Liver (tissue), 8 donors: ENCODE measurements at regions not wholly inside any gene's neighbourhood (a gene's known extent, or its start where the extent isn't known, plus 50 kb on each side); places are given as distances from the start of the nearest gene placed in this dataset.

Source experiments
- DNase-seq: peaks from one replicate; pipeline ENCODE4 v3.0.0-alpha.2; 2017; ENCODE audit warnings: low spot score
- H3K27ac ChIP-seq, 2 donors: one replicate each; pipeline ENCODE4 v1.7.0; 2013; ENCODE audit warnings: inconsistent platforms in 2 of 2, low read length in 2 of 2, control low read depth in 1 of 2, low read depth in 1 of 2, mild to moderate bottlenecking in 1 of 2
- H3K27me3 ChIP-seq, 4 donors: one replicate each; pipeline versions ENCODE4 v1.6.1 to v1.7.0; 2013; ENCODE audit warnings: low read length in 3 of 4, inconsistent platforms in 1 of 4, mild to moderate bottlenecking in 1 of 4, moderate library complexity in 1 of 4; ENCODE audit not compliant: control insufficient read depth in 4 of 4, insufficient read depth in 4 of 4
- H3K36me3 ChIP-seq, 4 donors: one replicate each; pipeline versions ENCODE4 v1.6.1 to v1.7.0; 2013; ENCODE audit warnings: low read length in 3 of 4, mild to moderate bottlenecking in 3 of 4, low read depth in 1 of 4, moderate library complexity in 1 of 4; ENCODE audit not compliant: control insufficient read depth in 4 of 4, insufficient read depth in 3 of 4
- H3K4me1 ChIP-seq, 4 donors: one replicate each; pipeline versions ENCODE4 v1.6.1 to v1.7.0; 2013; ENCODE audit warnings: low read length in 3 of 4, mild to moderate bottlenecking in 3 of 4, moderate library complexity in 1 of 4; ENCODE audit not compliant: control insufficient read depth in 4 of 4, insufficient read depth in 4 of 4
- H3K4me3 ChIP-seq, 3 donors: one replicate each; pipeline versions ENCODE4 v1.6.1 to v1.7.0; 2013; ENCODE audit warnings: low read length in 3 of 3, control low read depth in 1 of 3, low read depth in 1 of 3, mild to moderate bottlenecking in 1 of 3
- H3K9ac ChIP-seq, 2 donors: one replicate each; pipeline ENCODE4 v1.7.0; 2013; ENCODE audit warnings: low read length in 2 of 2, mild to moderate bottlenecking in 2 of 2, moderate library complexity in 2 of 2, control low read depth in 1 of 2, low read depth in 1 of 2
- H3K9me3 ChIP-seq, 4 donors: one replicate each; pipeline versions ENCODE4 v1.6.1 to v1.7.0; 2013; ENCODE audit warnings: low read length in 3 of 4; ENCODE audit not compliant: control insufficient read depth in 4 of 4
- CTCF ChIP-seq: fragments of 150-350 bp; IDR thresholded peaks from 2 replicates; pipeline ENCODE4 v1.5.1; 2017; ENCODE audit warnings: improper control_type of control experiment, low read depth, low read length; ENCODE audit not compliant: missing input control
- EGR1 ChIP-seq, 2 donors: IDR thresholded peaks; 2 replicates each; pipeline ENCODE4 v1.6.1; 2016 to 2018; ENCODE audit warnings: antibody characterized with exemption in 2 of 2, low read depth in 2 of 2
- FOXA1 ChIP-seq: IDR thresholded peaks from 2 replicates; pipeline ENCODE4 v1.6.1; 2016; ENCODE audit warnings: antibody characterized with exemption
- FOXA2 ChIP-seq: IDR thresholded peaks from 2 replicates; pipeline ENCODE4 v1.6.1; 2016; ENCODE audit warnings: antibody characterized with exemption
- GABPA ChIP-seq, 2 donors: IDR thresholded peaks in 1 of 2; conservative IDR thresholded peaks in 1 of 2; 2 replicates each; pipeline ENCODE4 v1.6.1; 2016; ENCODE audit warnings: antibody characterized with exemption in 2 of 2, mild to moderate bottlenecking in 1 of 2, moderate library complexity in 1 of 2
- HNF4G ChIP-seq: IDR thresholded peaks from 2 replicates; pipeline ENCODE4 v1.6.1; 2016; ENCODE audit warnings: antibody characterized with exemption
- JUND ChIP-seq, 2 donors: IDR thresholded peaks; 2 replicates each; pipeline ENCODE4 v1.6.1; 2016; ENCODE audit warnings: antibody characterized with exemption in 2 of 2
- NR2F2 ChIP-seq: IDR thresholded peaks from 2 replicates; pipeline ENCODE4 v1.6.1; 2016; ENCODE audit warnings: antibody characterized with exemption
- RAD21 ChIP-seq, 2 donors: IDR thresholded peaks; 2 replicates each; pipeline ENCODE4 v1.6.1; 2016; ENCODE audit warnings: antibody characterized with exemption in 2 of 2, mild to moderate bottlenecking in 2 of 2
- REST ChIP-seq: IDR thresholded peaks from 2 replicates; pipeline ENCODE4 v1.6.1; 2016; ENCODE audit warnings: antibody characterized with exemption, mild to moderate bottlenecking
- RXRA ChIP-seq, 2 donors: IDR thresholded peaks; 2 replicates each; pipeline ENCODE4 v1.6.1; 2017 to 2018; ENCODE audit warnings: antibody characterized with exemption in 2 of 2, mild to moderate bottlenecking in 1 of 2
- TAF1 ChIP-seq: conservative IDR thresholded peaks from 2 replicates; pipeline ENCODE4 v1.6.1; 2016; ENCODE audit warnings: antibody characterized with exemption, mild to moderate bottlenecking
- YY1 ChIP-seq: IDR thresholded peaks from 2 replicates; pipeline ENCODE4 v1.6.1; 2016; ENCODE audit warnings: antibody characterized with exemption, mild to moderate bottlenecking
- WGBS: extraction: QIAGEN DNeasy Blood & Tissue Kit; methylation state at CpG from one replicate; pipeline ENCODE4 v1.1.7; 2013; 5-methylcytosine and 5-hydroxymethylcytosine counted together
- TF ChIP-seq, protein P1 (sequence below): IDR thresholded peaks from 2 replicates; pipeline ENCODE4 v1.6.1; 2016; ENCODE audit warnings: antibody characterized with exemption
- TF ChIP-seq, protein P2 (sequence below): IDR thresholded peaks from 2 replicates; pipeline ENCODE4 v1.6.1; 2016; ENCODE audit warnings: antibody characterized with exemption
- donor health status: healthy.
- donor health status: healthy.
- donor health status: healthy.
- donor health status: healthy.
- donor health status: healthy.

GRCh38 chr7:125934955-125935354, 1005.3 kb upstream of the POT1 start:
- Histone ChIP-seq H3K9me3 (no peaks in the 10 kb centered on the region), H3K27me3 (no peaks in the 10 kb centered on the region), H3K27ac (no peak overlapping the region), H3K4me3 (no peak overlapping the region), H3K36me3 (no peaks in the 10 kb centered on the region), H3K4me1 (no peaks in the 10 kb centered on the region), H3K9ac (no peak overlapping the region)
- TF ChIP-seq EGR1 (IDR thresholded peaks at IDR 0.05; ENCODE audit: low read depth in 2 of 2): no peak
- TF ChIP-seq CTCF: no peak
- no peak for TF ChIP-seq RXRA (IDR thresholded peaks at IDR 0.05)
- TF ChIP-seq REST: no peak
- TF ChIP-seq HNF4G: no peak
- TF ChIP-seq FOXA2: no peak
- TF ChIP-seq FOXA1: no peak
- no peak for TF ChIP-seq YY1
- TF ChIP-seq GABPA (IDR thresholded peaks at IDR 0.05 in 1 of 2, conservative IDR thresholded peaks at IDR 0.05 in 1 of 2): no peak
- no peak for TF ChIP-seq TAF1
- no peak for TF ChIP-seq JUND (IDR thresholded peaks at IDR 0.05)
- no peak for TF ChIP-seq NR2F2
- 35% methylated on average over 1 of the region's 1 CpG for WGBS
- no peak for DNase-seq

GRCh38 chr7:125934539-125934938, 1004.9 kb upstream of the POT1 start:
- H3K27ac ChIP-seq: no peak overlapping the region
- no peaks in the 10 kb centered on the region for H3K9me3 ChIP-seq
- H3K36me3 ChIP-seq: no peaks in the 10 kb centered on the region
- H3K27me3 ChIP-seq: no peaks in the 10 kb centered on the region
- no peak overlapping the region for H3K9ac ChIP-seq
- H3K4me1 ChIP-seq: no peaks in the 10 kb centered on the region
- DNase-seq: no peak
- TF ChIP-seq HNF4G: no peak
- TF ChIP-seq REST: no peak
- TF ChIP-seq, protein P1, sequence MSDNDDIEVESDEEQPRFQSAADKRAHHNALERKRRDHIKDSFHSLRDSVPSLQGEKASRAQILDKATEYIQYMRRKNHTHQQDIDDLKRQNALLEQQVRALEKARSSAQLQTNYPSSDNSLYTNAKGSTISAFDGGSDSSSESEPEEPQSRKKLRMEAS: no peak
- TF ChIP-seq JUND (IDR thresholded peaks at IDR 0.05): no peak
- TF ChIP-seq GABPA (IDR thresholded peaks at IDR 0.05 in 1 of 2, conservative IDR thresholded peaks at IDR 0.05 in 1 of 2): no peak
- TF ChIP-seq FOXA2: no peak
- no peak for TF ChIP-seq RXRA (IDR thresholded peaks at IDR 0.05)
- TF ChIP-seq, protein P2, sequence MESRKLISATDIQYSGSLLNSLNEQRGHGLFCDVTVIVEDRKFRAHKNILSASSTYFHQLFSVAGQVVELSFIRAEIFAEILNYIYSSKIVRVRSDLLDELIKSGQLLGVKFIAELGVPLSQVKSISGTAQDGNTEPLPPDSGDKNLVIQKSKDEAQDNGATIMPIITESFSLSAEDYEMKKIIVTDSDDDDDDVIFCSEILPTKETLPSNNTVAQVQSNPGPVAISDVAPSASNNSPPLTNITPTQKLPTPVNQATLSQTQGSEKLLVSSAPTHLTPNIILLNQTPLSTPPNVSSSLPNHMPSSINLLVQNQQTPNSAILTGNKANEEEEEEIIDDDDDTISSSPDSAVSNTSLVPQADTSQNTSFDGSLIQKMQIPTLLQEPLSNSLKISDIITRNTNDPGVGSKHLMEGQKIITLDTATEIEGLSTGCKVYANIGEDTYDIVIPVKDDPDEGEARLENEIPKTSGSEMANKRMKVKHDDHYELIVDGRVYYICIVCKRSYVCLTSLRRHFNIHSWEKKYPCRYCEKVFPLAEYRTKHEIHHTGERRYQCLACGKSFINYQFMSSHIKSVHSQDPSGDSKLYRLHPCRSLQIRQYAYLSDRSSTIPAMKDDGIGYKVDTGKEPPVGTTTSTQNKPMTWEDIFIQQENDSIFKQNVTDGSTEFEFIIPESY: no peak
- TF ChIP-seq EGR1 (IDR thresholded peaks at IDR 0.05; ENCODE audit: low read depth in 2 of 2): no peak
- no peak for TF ChIP-seq NR2F2
- no peak for TF ChIP-seq YY1
- TF ChIP-seq RAD21 (IDR thresholded peaks at IDR 0.05): no peak
- no peak for TF ChIP-seq CTCF
- no peak for TF ChIP-seq TAF1
- WGBS: 58% methylated on average over 2 of the region's 2 CpGs
- H3K4me3 ChIP-seq: no peak overlapping the region
